Neuronal stem cell (in vitro differentiated cells): ENCODE measurements at regions not wholly inside any gene's neighbourhood (a gene's known extent, or its start where the extent isn't known, plus 50 kb on each side); places are given as distances from the start of the nearest gene placed in this dataset.
A peak's percentile ranks its signal among the peaks of the same experiment; 100 is the strongest.

Experiments used
- DNase-seq: peaks from one replicate; pipeline ENCODE4 v3.0.0-alpha.2; 2013; ENCODE audit warnings: low spot score
- H2AFZ ChIP-seq: one replicate; pipeline ENCODE4 v1.6.1; 2013; ENCODE audit warnings: mild to moderate bottlenecking, low read length, inconsistent platforms
- H2AK5ac ChIP-seq: 2 replicates; pipeline ENCODE4 v1.6.1; 2013; ENCODE audit warnings: low read depth, mild to moderate bottlenecking, inconsistent platforms, low read length, moderate library complexity, mixed read lengths
- H2BK120ac ChIP-seq: 2 replicates; pipeline ENCODE4 v1.6.1; 2013; ENCODE audit warnings: low read depth, mild to moderate bottlenecking, inconsistent platforms, low read length, moderate library complexity, mixed read lengths
- H2BK12ac ChIP-seq: one replicate; pipeline ENCODE4 v1.6.1; 2013; ENCODE audit warnings: low read length, inconsistent platforms
- H2BK15ac ChIP-seq: 2 replicates; pipeline ENCODE4 v1.6.1; 2013; ENCODE audit warnings: mild to moderate bottlenecking, low read length, inconsistent platforms, mixed read lengths
- H2BK5ac ChIP-seq: one replicate; pipeline ENCODE4 v1.6.1; 2013; ENCODE audit warnings: inconsistent platforms, mild to moderate bottlenecking, low read length, moderate library complexity
- H3K14ac ChIP-seq: one replicate; pipeline ENCODE4 v1.6.1; 2013; ENCODE audit warnings: low read length, inconsistent platforms
- H3K18ac ChIP-seq: 2 replicates; pipeline ENCODE4 v1.6.1; 2013; ENCODE audit warnings: low read length, inconsistent platforms
- H3K23ac ChIP-seq: 2 replicates; pipeline ENCODE4 v1.6.1; 2013; ENCODE audit warnings: low read depth, mild to moderate bottlenecking, mixed read lengths, low read length, inconsistent platforms; ENCODE audit not compliant: poor library complexity
- H3K27ac ChIP-seq: replicated peaks from 3 replicates; pipeline ENCODE4 v1.5.1; 2013; ENCODE audit warnings: low read length, inconsistent platforms
- H3K27me3 ChIP-seq, 3 experiments: 2 replicates each; pipeline ENCODE4 v1.6.1; 2013; ENCODE audit warnings: low read length in 3 of 3, mild to moderate bottlenecking in 2 of 3, inconsistent platforms in 1 of 3, low read depth in 1 of 3, mixed read lengths in 1 of 3, moderate library complexity in 1 of 3; ENCODE audit not compliant: control insufficient read depth in 3 of 3, insufficient read depth in 3 of 3
- H3K36me3 ChIP-seq, 2 donors: replicated peaks in 1 of 2; 2 replicates each; pipeline ENCODE4 v1.6.1; 2013; ENCODE audit warnings: low read length in 2 of 2; ENCODE audit not compliant: control insufficient read depth in 2 of 2, insufficient read depth in 2 of 2
- H3K4ac ChIP-seq: 2 replicates; pipeline ENCODE4 v1.6.1; 2013; ENCODE audit warnings: inconsistent platforms, mild to moderate bottlenecking, low read length, moderate library complexity
- H3K4me1 ChIP-seq, 2 donors: 1 replicate in 1 of 2; 2 replicates in 1 of 2; pipeline ENCODE4 v1.6.1; 2013; ENCODE audit warnings: low read length in 2 of 2, low read depth in 1 of 2; ENCODE audit not compliant: control insufficient read depth in 2 of 2, insufficient read depth in 1 of 2
- H3K4me2 ChIP-seq: one replicate; pipeline ENCODE4 v1.6.1; 2013; ENCODE audit warnings: mild to moderate bottlenecking, low read length, inconsistent platforms; ENCODE audit not compliant: insufficient read depth, poor library complexity, severe bottlenecking
- H3K4me3 ChIP-seq, 2 donors: 2 replicates each; pipeline ENCODE4 v1.5.1; 2013; ENCODE audit warnings: low read length in 2 of 2, mild to moderate bottlenecking in 2 of 2, inconsistent platforms in 1 of 2, moderate library complexity in 1 of 2
- H3K79me1 ChIP-seq: one replicate; pipeline ENCODE4 v1.6.1; 2013; ENCODE audit warnings: low read depth, mild to moderate bottlenecking, inconsistent platforms, low read length, moderate library complexity
- H3K9ac ChIP-seq: one replicate; pipeline ENCODE4 v1.6.1; 2013; ENCODE audit warnings: mild to moderate bottlenecking, low read depth, low read length, inconsistent platforms; ENCODE audit not compliant: poor library complexity
- H3K9me3 ChIP-seq, 2 donors: replicated peaks in 1 of 2; 2 replicates each; pipeline versions ENCODE3 to v1.6.1; 2013; ENCODE audit warnings: low read length in 2 of 2, mild to moderate bottlenecking in 2 of 2, inconsistent platforms in 1 of 2, low read depth in 1 of 2, mixed read lengths in 1 of 2, moderate library complexity in 1 of 2; ENCODE audit not compliant: control insufficient read depth in 2 of 2, insufficient read depth in 1 of 2
- H4K8ac ChIP-seq: one replicate; pipeline ENCODE4 v1.6.1; 2013; ENCODE audit warnings: low read depth, mild to moderate bottlenecking, inconsistent platforms, low read length, moderate library complexity
- H4K91ac ChIP-seq: one replicate; pipeline ENCODE4 v1.6.1; 2013; ENCODE audit warnings: low read length, low read depth, mild to moderate bottlenecking, inconsistent platforms; ENCODE audit not compliant: poor library complexity
- WGBS, 2 donors: extraction: QIAGEN DNeasy Blood & Tissue Kit; methylation state at CpG; one replicate each; pipeline ENCODE4 v1.1.7; 2013; ENCODE audit warnings: missing lambda C conversion rate in 2 of 2, mixed read lengths in 1 of 2; ENCODE audit not compliant: insufficient read length in 2 of 2, insufficient replicate concordance in 1 of 2; ENCODE audit errors: extremely low coverage in 2 of 2; 5-methylcytosine and 5-hydroxymethylcytosine counted together

- Histone ChIP-seq H2AK5ac (peak overlapping the region; percentile 72), H3K36me3 (no peaks in the 10 kb centered on the region), H3K4me3 (peak overlapping the region in 1 of 2 donors; percentile 58), H3K4me1 (no peaks in the 10 kb centered on the region), H3K27ac (no peak overlapping the region), H3K4me2 (no peak overlapping the region), H3K18ac (peak overlapping the region; percentile 25), H3K9ac (no peak overlapping the region), H3K27me3 (peaks cover 0 to 3% (median 0%) of the 10 kb centered on the region in 3 experiments), H4K8ac (no peak overlapping the region), H3K79me1 (no peaks in the 10 kb centered on the region), H3K14ac (no peak overlapping the region), H4K91ac (no peak overlapping the region), H2BK5ac (no peak overlapping the region), H2AFZ (no peak overlapping the region), H3K9me3 (peaks cover 0 to 7% of the 10 kb centered on the region in 2 donors), H3K23ac (peak overlapping the region; percentile 63), H2BK12ac (no peak overlapping the region), H3K4ac (no peak overlapping the region), H2BK120ac (peak overlapping the region; percentile 38), H2BK15ac (peak overlapping the region; percentile 38)
- WGBS, 2 donors: no CpG with 5 or more reads among the region's 44 CpGs
- DNase-seq: no peak
Observed at GRCh38 chr1:38708701-38709258, 150.8 kb downstream of the RRAGC start.

- H3K4me1 ChIP-seq: no peaks in the 10 kb centered on the region
- H3K9ac ChIP-seq: peak overlapping the region; percentile 38
- H2AFZ ChIP-seq: no peak overlapping the region
- H2AK5ac ChIP-seq: no peak overlapping the region
- peaks cover 0 to 7% of the 10 kb centered on the region in 2 donors for H3K9me3 ChIP-seq
- H3K27ac ChIP-seq: no peak overlapping the region
- H2BK120ac ChIP-seq: no peak overlapping the region
- H3K36me3 ChIP-seq: no peaks in the 10 kb centered on the region
- no peak overlapping the region for H2BK5ac ChIP-seq
- H4K91ac ChIP-seq: no peak overlapping the region
- peak overlapping the region; percentile 25 for H2BK15ac ChIP-seq
- no peak overlapping the region for H3K4me3 ChIP-seq
- H3K18ac ChIP-seq: no peak overlapping the region
- H2BK12ac ChIP-seq: no peak overlapping the region
- no peak overlapping the region for H3K4ac ChIP-seq
- H3K23ac ChIP-seq: no peak overlapping the region
- no peak overlapping the region for H4K8ac ChIP-seq
- peak overlapping the region; percentile 95 for H3K14ac ChIP-seq
- H3K79me1 ChIP-seq: no peaks in the 10 kb centered on the region
- no peaks in the 10 kb centered on the region for H3K27me3 ChIP-seq
- no peak for DNase-seq
- no peak overlapping the region for H3K4me2 ChIP-seq
- WGBS, 2 donors: no CpG with 5 or more reads among the region's 8 CpGs
Observed at GRCh38 chr1:38701088-38701487, 158.5 kb downstream of the RRAGC start.

- Histone ChIP-seq H3K79me1 (no peaks in the 10 kb centered on the region), H3K9me3 (peaks cover 0 to 2% of the 10 kb centered on the region in 2 donors), H3K9ac (no peak overlapping the region), H3K4me3 (no peak overlapping the region), H3K14ac (no peak overlapping the region), H3K18ac (peak overlapping the region; percentile 31), H2BK120ac (no peak overlapping the region), H3K36me3 (no peaks in the 10 kb centered on the region), H3K4ac (no peak overlapping the region), H2AFZ (no peak overlapping the region), H4K8ac (no peak overlapping the region), H3K4me2 (no peak overlapping the region), H3K23ac (no peak overlapping the region), H4K91ac (no peak overlapping the region), H2BK15ac (no peak overlapping the region), H3K27me3 (no peaks in the 10 kb centered on the region), H3K27ac (no peak overlapping the region), H2AK5ac (no peak overlapping the region), H2BK12ac (no peak overlapping the region), H2BK5ac (no peak overlapping the region), H3K4me1 (no peaks in the 10 kb centered on the region)
- no peak for DNase-seq
- WGBS, 2 donors: no CpG with 5 or more reads among the region's 3 CpGs
Observed at GRCh38 chr1:38700077-38700470, 159.5 kb downstream of the RRAGC start.

- Histone ChIP-seq H4K91ac (no peak overlapping the region), H3K9me3 (peaks cover 0 to 2% of the 10 kb centered on the region in 2 donors), H3K36me3 (no peaks in the 10 kb centered on the region), H3K4ac (no peak overlapping the region), H3K14ac (no peak overlapping the region), H3K4me1 (no peaks in the 10 kb centered on the region), H3K79me1 (no peaks in the 10 kb centered on the region), H3K18ac (peak overlapping the region; percentile 31), H3K23ac (no peak overlapping the region), H3K27me3 (no peaks in the 10 kb centered on the region), H3K4me2 (no peak overlapping the region), H4K8ac (no peak overlapping the region), H2AK5ac (no peak overlapping the region), H2BK15ac (no peak overlapping the region), H2AFZ (no peak overlapping the region), H2BK12ac (no peak overlapping the region), H2BK120ac (no peak overlapping the region), H2BK5ac (no peak overlapping the region), H3K9ac (no peak overlapping the region), H3K4me3 (no peak overlapping the region), H3K27ac (no peak overlapping the region)
- DNase-seq: no peak
- no CpG with 5 or more reads among the region's 7 CpGs for WGBS, 2 donors
Observed at GRCh38 chr1:38699330-38700076, 160.1 kb downstream of the RRAGC start.
